ENCODE measurements at regions not wholly inside any gene's neighbourhood (a gene's known extent, or its start where the extent isn't known, plus 50 kb on each side); places are given as distances from the start of the nearest gene placed in this dataset.
"Not testable (repeated sequence)": the region's sequence is repeated elsewhere in the genome, so short reads cannot be mapped to it uniquely, and the experiment has no call there.

GRCh38 chr3:106309798-106310197 is 441.0 kb upstream of the CBLB start:
- not testable (repeated sequence) for DNase-seq (ENCODE audit: low read depth in 2 of 2)

GRCh38 chr3:106317141-106318055 is 448.6 kb upstream of the CBLB start:
- DNase-seq (ENCODE audit: low read depth in 2 of 2): no peak

- not testable (repeated sequence) for DNase-seq (ENCODE audit: low read depth in 2 of 2)
Observed at GRCh38 chr3:106321438-106321837, 452.6 kb upstream of the CBLB start.

GRCh38 chr3:106323586-106323985 is 454.8 kb upstream of the CBLB start:
- no peak for DNase-seq (ENCODE audit: low read depth in 2 of 2)

- DNase-seq (ENCODE audit: low read depth in 2 of 2): no peak
Observed at GRCh38 chr3:106326941-106327695, 458.3 kb upstream of the CBLB start.

DNA sequence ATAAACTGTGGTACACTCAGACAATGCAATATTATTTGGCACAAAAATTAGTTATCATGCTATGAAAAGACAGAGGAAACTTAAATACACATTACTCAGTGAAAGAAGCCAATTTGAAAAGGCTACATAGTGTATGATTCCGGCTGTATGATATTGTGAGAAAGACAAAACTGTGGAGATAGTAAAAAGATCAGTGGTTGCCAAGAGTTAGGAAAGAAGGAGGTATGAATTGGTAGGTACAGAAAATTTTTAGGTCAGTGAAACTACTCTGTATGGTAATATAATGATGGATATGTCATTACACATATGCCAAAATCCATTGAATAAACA is 458.8 kb upstream of the CBLB start:
- DNase-seq (ENCODE audit: low read depth in 2 of 2): no peak

DNA sequence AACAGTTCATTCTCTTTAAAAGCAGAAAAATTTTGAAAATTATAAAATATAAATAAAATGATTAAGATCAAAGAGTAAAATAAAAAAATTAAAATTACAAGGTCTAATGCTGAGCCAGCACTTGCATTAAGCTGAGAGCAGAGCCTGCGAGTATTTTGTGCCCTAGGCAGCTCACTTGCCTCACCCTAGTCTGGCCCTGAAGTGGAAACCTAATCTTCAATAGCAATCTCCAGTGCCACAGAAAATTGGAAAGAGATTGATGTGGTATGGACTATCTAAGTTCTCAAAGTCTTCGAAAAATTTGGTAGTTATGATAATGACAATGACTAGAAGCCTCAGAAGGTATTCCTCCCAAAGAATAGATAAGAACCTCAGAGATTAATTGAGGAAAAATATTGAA is 459.4 kb upstream of the CBLB start:
- no peak for DNase-seq (ENCODE audit: low read depth in 2 of 2)

DNA sequence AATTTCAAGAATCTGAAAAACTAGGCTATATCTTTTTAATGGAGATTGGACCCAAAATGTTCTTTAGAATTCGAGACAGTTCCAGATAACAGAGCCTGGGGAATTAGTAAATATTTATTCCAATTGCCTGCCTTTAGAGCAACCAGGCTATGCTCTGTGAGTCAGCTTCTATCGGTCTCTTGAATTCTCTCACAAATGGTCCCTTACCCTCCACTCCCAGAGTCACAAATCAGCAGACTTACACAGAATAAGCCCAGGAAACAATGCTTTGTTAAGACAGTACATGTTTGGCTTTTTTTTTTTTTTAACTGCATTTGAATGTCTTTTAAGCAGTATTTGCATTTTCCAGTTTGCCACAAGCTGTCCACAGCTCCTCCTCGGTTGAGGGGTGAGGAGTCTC is 460.7 kb upstream of the CBLB start:
- no peak for DNase-seq (ENCODE audit: low read depth in 2 of 2)

GRCh38 chr3:106331636-106332035 is 462.8 kb upstream of the CBLB start:
- DNase-seq (ENCODE audit: low read depth in 2 of 2): no peak

DNA sequence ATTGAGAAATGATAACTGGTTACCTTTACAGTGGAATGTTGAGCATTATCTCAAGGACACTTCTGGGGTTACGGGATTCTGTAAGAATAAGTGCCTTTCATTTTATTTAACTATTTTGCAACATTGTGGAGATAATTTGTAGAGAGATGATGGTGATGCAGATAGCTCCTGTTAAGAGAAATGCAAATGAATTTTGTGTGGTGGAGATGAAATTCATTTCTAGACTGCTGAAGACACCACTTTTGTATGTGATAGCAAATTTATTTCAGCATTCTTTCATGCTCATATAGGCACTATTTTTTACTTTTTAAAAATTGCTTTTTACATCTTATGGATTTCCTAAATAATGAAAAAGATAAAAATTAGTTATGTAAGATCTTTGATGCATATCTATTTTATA is 463.3 kb upstream of the CBLB start:
- DNase-seq (ENCODE audit: low read depth in 2 of 2): no peak

DNA sequence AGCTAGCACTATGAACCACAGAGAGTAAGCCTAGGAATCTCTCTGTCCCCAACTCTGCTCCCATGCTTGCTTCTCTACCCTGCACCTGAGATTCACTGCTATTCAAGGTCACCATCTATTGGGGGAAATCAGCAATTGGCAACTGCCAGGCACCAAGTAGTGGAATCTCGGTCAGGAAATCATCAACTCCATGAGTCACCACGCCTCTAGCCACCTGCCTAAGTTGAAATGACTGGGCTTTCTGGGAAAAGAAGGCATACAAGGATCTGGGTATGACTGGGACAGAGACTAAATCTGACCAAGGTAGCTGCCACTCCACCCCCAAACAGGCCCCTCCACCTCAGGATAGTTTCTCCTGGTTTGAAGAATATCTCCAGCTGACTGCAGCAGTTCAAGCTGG is 464.1 kb upstream of the CBLB start:
- peak; percentile 57 to 71 for DNase-seq (ENCODE audit: low read depth in 2 of 2)

DNA sequence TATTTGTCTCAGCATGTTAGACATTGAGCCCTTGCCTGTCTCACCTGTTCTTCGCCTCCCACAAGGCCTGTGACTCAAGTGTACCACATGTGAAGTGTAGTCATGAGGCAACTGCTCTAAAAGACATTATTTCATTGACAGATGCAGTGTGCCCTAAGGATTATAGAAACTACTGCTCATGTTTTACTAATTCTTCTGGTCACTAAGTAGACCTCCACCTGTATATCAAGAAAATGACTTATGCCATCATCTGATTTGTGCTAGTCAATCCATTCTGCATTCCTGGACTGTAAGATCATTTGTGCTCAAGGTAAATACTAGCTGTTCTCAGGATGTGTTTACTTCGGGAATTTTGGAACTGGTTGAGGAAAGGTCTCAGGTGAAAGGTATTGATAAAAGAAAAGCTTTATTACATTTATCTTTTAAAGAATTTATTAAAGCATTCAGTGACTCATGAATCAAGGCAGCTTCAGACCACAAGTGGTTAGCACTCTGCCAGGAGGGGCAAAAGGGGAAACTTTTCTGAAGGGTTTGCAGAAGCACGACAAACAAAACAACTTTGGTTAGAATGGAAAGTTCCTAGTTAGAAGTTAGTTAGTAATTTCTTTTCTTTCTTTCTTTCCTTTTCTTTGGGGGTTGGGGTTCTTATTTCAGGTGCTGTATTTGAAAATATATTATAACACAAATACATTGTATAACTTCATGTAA is 465.3 kb upstream of the CBLB start:
- DNase-seq (ENCODE audit: low read depth in 2 of 2): peak; percentile 54 to 70

GRCh38 chr3:106336619-106337018 is 467.8 kb upstream of the CBLB start:
- no peak for DNase-seq (ENCODE audit: low read depth in 2 of 2)

DNA sequence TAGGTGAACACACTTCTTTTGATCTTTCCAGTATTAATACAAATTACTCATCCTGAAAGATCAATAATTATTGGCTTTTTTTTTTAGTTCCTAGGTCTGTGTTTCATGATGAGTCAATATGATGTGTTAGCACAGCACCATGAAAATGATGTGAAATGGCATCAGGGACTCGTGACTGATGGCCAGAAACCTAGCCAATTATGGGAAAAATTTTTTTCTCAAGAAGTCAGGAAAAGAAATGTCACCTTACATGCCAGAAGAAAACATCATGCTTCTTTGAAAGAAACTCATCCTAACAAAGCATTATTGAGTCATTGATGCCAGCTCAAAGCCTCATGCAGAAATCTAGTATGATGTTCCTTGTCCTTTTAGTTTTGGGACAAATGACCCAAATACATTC is 468.3 kb upstream of the CBLB start:
- DNase-seq (ENCODE audit: low read depth in 2 of 2): no peak

GRCh38 chr3:106338582-106339214 is 469.9 kb upstream of the CBLB start:
- no peak for DNase-seq (ENCODE audit: low read depth in 2 of 2)

- DNase-seq (ENCODE audit: low read depth in 2 of 2): no peak
Observed at GRCh38 chr3:106339551-106339950, 470.7 kb upstream of the CBLB start.

DNA sequence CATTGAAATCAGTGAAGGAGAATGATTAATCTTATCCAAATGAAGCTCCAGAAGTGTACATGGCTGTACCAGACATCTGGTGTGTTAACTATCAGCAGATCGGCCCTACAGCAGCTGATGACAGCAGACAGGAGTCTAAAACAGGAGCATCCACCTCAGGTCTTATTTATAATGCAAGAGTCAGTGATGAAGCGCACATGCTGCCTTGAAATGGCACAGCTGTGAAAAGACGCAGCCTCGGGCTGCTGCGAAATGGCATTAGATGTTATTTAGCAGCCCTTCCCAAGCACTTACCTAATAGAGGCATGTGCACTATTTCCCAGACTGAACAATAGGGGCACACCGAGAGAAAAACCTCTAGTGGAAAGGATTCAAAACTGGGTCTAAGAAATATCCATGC is 472.3 kb upstream of the CBLB start:
- DNase-seq (ENCODE audit: low read depth in 2 of 2): no peak

GRCh38 chr3:106341586-106342162 is 472.9 kb upstream of the CBLB start:
- DNase-seq (ENCODE audit: low read depth in 2 of 2): no peak

DNA sequence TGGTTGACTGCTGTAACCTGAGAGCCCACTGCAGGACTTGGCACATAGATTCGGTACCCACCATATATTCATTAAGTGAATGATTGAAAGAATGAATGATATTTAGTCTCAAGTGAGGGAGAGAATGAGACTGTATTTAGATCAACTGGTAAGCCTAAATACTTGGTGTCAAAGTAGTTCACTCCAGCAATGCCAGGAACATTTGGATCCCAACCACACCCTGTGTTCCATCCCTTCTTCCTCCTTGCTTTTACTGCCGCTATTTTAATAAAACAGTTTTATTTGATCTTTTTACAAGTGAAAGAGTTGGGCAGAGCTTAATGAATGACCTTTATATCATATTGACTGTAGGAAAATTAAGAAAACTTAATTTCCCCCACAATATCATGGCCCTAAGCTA is 473.6 kb upstream of the CBLB start:
- no peak for DNase-seq (ENCODE audit: low read depth in 2 of 2)

DNA sequence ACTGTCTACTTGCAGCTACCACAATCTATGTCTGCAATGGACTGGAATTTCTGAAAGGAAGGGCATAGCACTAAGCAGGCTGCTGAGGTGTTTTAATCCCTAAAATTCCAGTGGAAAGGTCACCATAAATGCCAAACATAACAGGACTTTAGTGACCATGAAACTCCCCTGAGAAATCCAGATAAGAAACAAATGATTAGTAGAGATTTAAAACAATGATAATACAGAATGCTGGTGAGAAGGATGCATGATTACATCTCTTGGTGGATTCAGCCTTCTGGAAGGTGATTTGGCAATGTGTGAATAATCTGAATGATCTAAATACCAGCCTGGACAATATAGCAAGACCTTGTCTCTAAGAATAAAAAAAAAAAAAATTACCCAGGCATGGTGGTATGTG is 475.0 kb upstream of the CBLB start:
- DNase-seq (ENCODE audit: low read depth in 2 of 2): no peak

- no peak for DNase-seq (ENCODE audit: low read depth in 2 of 2)
Observed at GRCh38 chr3:106345353-106346027, 476.7 kb upstream of the CBLB start.
